Adrenal gland (tissue), 9 donors: ENCODE measurements at regions not wholly inside any gene's neighbourhood (a gene's known extent, or its start where the extent isn't known, plus 50 kb on each side); places are given as distances from the start of the nearest gene placed in this dataset.

Experiments used
- DNase-seq, 7 donors: peaks; one replicate each; pipeline ENCODE4 v3.0.0-alpha.2; 2019 to 2020
- H3K27ac ChIP-seq, 5 donors: fragments of 200-600 bp; sonication (generic) in 4 of 5; 1 replicate in 3 of 5; 2 replicates in 2 of 5; pipeline versions ENCODE4 v1.5.1 to v1.8.0; 2016 to 2020; ENCODE audit warnings: mild to moderate bottlenecking in 1 of 5
- H3K27me3 ChIP-seq: fragments of 200-600 bp; 2 replicates; pipeline ENCODE4 v1.8.0; 2021
- H3K36me3 ChIP-seq, 2 donors: fragments of 200-600 bp; replicated peaks in 1 of 2; 1 replicate in 1 of 2; 2 replicates in 1 of 2; pipeline versions ENCODE4 v1.5.1 to v1.8.0; 2018 to 2022
- H3K4me1 ChIP-seq, 2 donors: fragments of 200-600 bp; replicated peaks in 1 of 2; 1 replicate in 1 of 2; 2 replicates in 1 of 2; pipeline versions ENCODE4 v1.5.1 to v1.8.0; 2018 to 2021
- H3K4me3 ChIP-seq, 4 donors: fragments of 200-600 bp; sonication (generic) in 3 of 4; one replicate each; pipeline ENCODE4 v1.5.1; 2016 to 2018
- H3K9me3 ChIP-seq, 3 donors: fragments of 200-600 bp; sonication (generic) in 1 of 3; replicated peaks in 1 of 3; 1 replicate in 2 of 3; 2 replicates in 1 of 3; pipeline versions ENCODE4 v1.5.1 to v1.8.0; 2016 to 2021
- CTCF ChIP-seq, 6 experiments: fragments of 450-650 bp in 4 of 6; fragments of 200-600 bp in 2 of 6; sonication (generic) in 1 of 6; IDR thresholded peaks; 1 replicate in 5 of 6; 2 replicates in 1 of 6; pipeline versions ENCODE4 v1.5.1 to v1.8.0; 2016 to 2021; ENCODE audit warnings: antibody characterized with exemption in 6 of 6, mild to moderate bottlenecking in 2 of 6, moderate library complexity in 1 of 6
- POLR2A ChIP-seq, 2 donors: fragments of 450-650 bp; IDR thresholded peaks; one replicate each; pipeline ENCODE4 v1.6.1; 2017; ENCODE audit warnings: antibody characterized with exemption in 2 of 2, mild to moderate bottlenecking in 2 of 2, moderate library complexity in 1 of 2
- WGBS, 4 donors: extraction: QIAGEN DNeasy Blood & Tissue Kit in 2 of 4; methylation state at CpG; one replicate each; pipeline versions ENCODE4 v1.1.5 to v1.1.7; 2013 to 2017; 5-methylcytosine and 5-hydroxymethylcytosine counted together
- intact Hi-C, 2 donors: fragments of 100-400 bp; cut with DNase I; formaldehyde crosslinking; loops; one replicate each; pipeline versions ENCODE4 v1.14.1 to v1.15.0; 2022 to 2023
- donor health status: healthy with polysubstance abuse.
- donor health status: Bipolar disorder and iron deficiency.
- donor health status: DM: yes; HTN: yes; CAD: no.
- donor health status: DM: no; HTN: no; CAD: no.
- donor health status: DM: no; HTN: no; CAD: no.

- H3K9me3 ChIP-seq: no peaks in the 10 kb centered on the region
- no peak overlapping the region for H3K4me3 ChIP-seq
- intact Hi-C loops: no loop called here
- no peak overlapping the region for H3K27ac ChIP-seq
- H3K4me1 ChIP-seq: peaks cover 5 to 12% of the 10 kb centered on the region in 2 donors
- TF ChIP-seq POLR2A (IDR thresholded peaks at IDR 0.05): no peak
- no peaks in the 10 kb centered on the region for H3K36me3 ChIP-seq
- no peak for DNase-seq
- no peaks in the 10 kb centered on the region for H3K27me3 ChIP-seq
- WGBS, 4 donors: 94 to 95% (median 95%) methylated on average over 4 of the region's 4 CpGs
These were observed 82.2 kb upstream of the SCOC start for GRCh38 chr4:140291259-140291658.

GRCh38 chr4:140289486-140289885, 84.0 kb upstream of the SCOC start:
- no peak for DNase-seq
- no peak overlapping the region for H3K4me3 ChIP-seq
- no peaks in the 10 kb centered on the region for H3K36me3 ChIP-seq
- H3K9me3 ChIP-seq: no peaks in the 10 kb centered on the region
- peaks cover 0 to 7% of the 10 kb centered on the region in 2 donors for H3K4me1 ChIP-seq
- intact Hi-C loops: no loop called here
- TF ChIP-seq POLR2A (IDR thresholded peaks at IDR 0.05): no peak
- no peak for TF ChIP-seq CTCF (IDR thresholded peaks at IDR 0.05)
- no peak overlapping the region for H3K27ac ChIP-seq
- WGBS, 4 donors: 30 to 60% (median 51%) methylated on average over 1 to 2 of the region's 2 CpGs
- H3K27me3 ChIP-seq: no peaks in the 10 kb centered on the region

GRCh38 chr4:140286456-140286855, 87.0 kb upstream of the SCOC start:
- WGBS, 4 donors: 27 to 59% (median 42%) methylated on average over 16 to 18 of the region's 18 CpGs
- Histone ChIP-seq H3K9me3 (no peaks in the 10 kb centered on the region), H3K4me3 (peak overlapping the region in 1 of 4 donors; percentile 35), H3K36me3 (no peaks in the 10 kb centered on the region), H3K4me1 (peaks cover 0 to 7% of the 10 kb centered on the region in 2 donors), H3K27me3 (no peaks in the 10 kb centered on the region), H3K27ac (peak overlapping the region in 1 of 5 donors; percentile 23)
- intact Hi-C loops: no loop called here
- TF ChIP-seq POLR2A (IDR thresholded peaks at IDR 0.05) (peak in 1 of 2 donors; percentile 56), CTCF (IDR thresholded peaks at IDR 0.05) (no peak)
- DNase-seq: peak; percentile 78 to 93 (median 88)

GRCh38 chr4:140284456-140284855, 89.0 kb upstream of the SCOC start:
- Histone ChIP-seq H3K27ac (no peak overlapping the region), H3K9me3 (no peaks in the 10 kb centered on the region), H3K4me3 (no peak overlapping the region), H3K36me3 (no peaks in the 10 kb centered on the region), H3K4me1 (peaks cover 0 to 7% of the 10 kb centered on the region in 2 donors), H3K27me3 (no peaks in the 10 kb centered on the region)
- TF ChIP-seq POLR2A (IDR thresholded peaks at IDR 0.05) (no peak), CTCF (IDR thresholded peaks at IDR 0.05) (no peak)
- intact Hi-C loops: no loop called here
- no peak for DNase-seq
- 73 to 93% (median 90%) methylated on average over 2 of the region's 2 CpGs for WGBS, 4 donors

- no peak overlapping the region for H3K4me3 ChIP-seq
- intact Hi-C loops: no loop called here
- H3K27ac ChIP-seq: no peak overlapping the region
- WGBS, 4 donors: 77 to 83% (median 81%) methylated on average over 5 of the region's 5 CpGs
- TF ChIP-seq CTCF (IDR thresholded peaks at IDR 0.05) (no peak), POLR2A (IDR thresholded peaks at IDR 0.05) (no peak)
- peaks cover 0 to 7% of the 10 kb centered on the region in 2 donors for H3K4me1 ChIP-seq
- H3K27me3 ChIP-seq: no peaks in the 10 kb centered on the region
- no peaks in the 10 kb centered on the region for H3K9me3 ChIP-seq
- no peak for DNase-seq
- H3K36me3 ChIP-seq: no peaks in the 10 kb centered on the region
These were observed 91.5 kb upstream of the SCOC start for GRCh38 chr4:140281828-140282552.
